ENCODE measurements at regions not wholly inside any gene's neighbourhood (a gene's known extent, or its start where the extent isn't known, plus 50 kb on each side); places are given as distances from the start of the nearest gene placed in this dataset.

- Mint-ChIP-seq H3K9me3 (ENCODE audit: low read depth, unreplicated experiment) (peaks cover 3% of the 10 kb centered on the region), H3K27ac (ENCODE audit: unreplicated experiment) (no peak overlapping the region), H3K4me1 (ENCODE audit: low read depth, unreplicated experiment) (no peaks in the 10 kb centered on the region), H3K4me3 (ENCODE audit: low read depth, unreplicated experiment) (no peak overlapping the region), H3K27me3 (ENCODE audit: unreplicated experiment) (no peaks in the 10 kb centered on the region), H3K36me3 (ENCODE audit: insufficient read depth, unreplicated experiment) (no peaks in the 10 kb centered on the region)
- no TSS peak for BruUV-seq (replicated peaks)
- TF ChIP-seq CTCF (IDR thresholded peaks at IDR 0.05; ENCODE audit: unreplicated experiment): no peak
- intact Hi-C loops (cut with micrococcal nuclease; ENCODE audit: unreplicated experiment): no loop called here
- CTCF ChIA-PET: interaction anchor here (0.6 kb wide), 1 partner anchor 1576 kb away, joined by 4 read pairs; no protein-coding TSS in a partner anchor
- DNase-seq: no peak
Observed at GRCh38 chr5:44719856-44720255, 88.9 kb upstream of the MRPS30 start.

- no peak for DNase-seq
- H3K36me3 Mint-ChIP-seq (ENCODE audit: insufficient read depth, unreplicated experiment): no peaks in the 10 kb centered on the region
- H3K9me3 Mint-ChIP-seq (ENCODE audit: low read depth, unreplicated experiment): peaks cover 3% of the 10 kb centered on the region
- H3K27me3 Mint-ChIP-seq (ENCODE audit: unreplicated experiment): no peaks in the 10 kb centered on the region
- BruUV-seq (replicated peaks): no TSS peak
- CTCF ChIA-PET: no interaction called here
- intact Hi-C loops (cut with micrococcal nuclease; ENCODE audit: unreplicated experiment): no loop called here
- H3K27ac Mint-ChIP-seq (ENCODE audit: unreplicated experiment): no peak overlapping the region
- TF ChIP-seq CTCF (IDR thresholded peaks at IDR 0.05; ENCODE audit: unreplicated experiment): no peak
- no peaks in the 10 kb centered on the region for H3K4me1 Mint-ChIP-seq (ENCODE audit: low read depth, unreplicated experiment)
- H3K4me3 Mint-ChIP-seq (ENCODE audit: low read depth, unreplicated experiment): no peak overlapping the region
Observed at GRCh38 chr5:44714871-44715561, 93.7 kb upstream of the MRPS30 start.

- BruUV-seq (replicated peaks): no TSS peak
- no peak for TF ChIP-seq CTCF (IDR thresholded peaks at IDR 0.05; ENCODE audit: unreplicated experiment)
- Mint-ChIP-seq H3K4me1 (ENCODE audit: low read depth, unreplicated experiment) (no peaks in the 10 kb centered on the region), H3K9me3 (ENCODE audit: low read depth, unreplicated experiment) (peaks cover 3% of the 10 kb centered on the region), H3K27me3 (ENCODE audit: unreplicated experiment) (no peaks in the 10 kb centered on the region), H3K27ac (ENCODE audit: unreplicated experiment) (no peak overlapping the region), H3K4me3 (ENCODE audit: low read depth, unreplicated experiment) (no peak overlapping the region), H3K36me3 (ENCODE audit: insufficient read depth, unreplicated experiment) (no peaks in the 10 kb centered on the region)
- DNase-seq: no peak
- intact Hi-C loops (cut with micrococcal nuclease; ENCODE audit: unreplicated experiment): no loop called here
- CTCF ChIA-PET: no interaction called here
Observed at GRCh38 chr5:44713446-44713845, 95.3 kb upstream of the MRPS30 start.

- peaks cover 3% of the 10 kb centered on the region for H3K9me3 Mint-ChIP-seq (ENCODE audit: low read depth, unreplicated experiment)
- BruUV-seq (replicated peaks): no TSS peak
- intact Hi-C loops (cut with micrococcal nuclease; ENCODE audit: unreplicated experiment): no loop called here
- H3K4me3 Mint-ChIP-seq (ENCODE audit: low read depth, unreplicated experiment): no peak overlapping the region
- no peaks in the 10 kb centered on the region for H3K36me3 Mint-ChIP-seq (ENCODE audit: insufficient read depth, unreplicated experiment)
- no peak for DNase-seq
- H3K27me3 Mint-ChIP-seq (ENCODE audit: unreplicated experiment): no peaks in the 10 kb centered on the region
- CTCF ChIA-PET: interaction anchor here (0.7 kb wide), 1 partner anchor 22 kb away, joined by 3 read pairs; no protein-coding TSS in a partner anchor
- H3K4me1 Mint-ChIP-seq (ENCODE audit: low read depth, unreplicated experiment): no peaks in the 10 kb centered on the region
- no peak overlapping the region for H3K27ac Mint-ChIP-seq (ENCODE audit: unreplicated experiment)
- no peak for TF ChIP-seq CTCF (IDR thresholded peaks at IDR 0.05; ENCODE audit: unreplicated experiment)
Observed at GRCh38 chr5:44711901-44712300, 96.8 kb upstream of the MRPS30 start.
